Right renal pelvis (tissue), 4 donors: ENCODE measurements at regions not wholly inside any gene's neighbourhood (a gene's known extent, or its start where the extent isn't known, plus 50 kb on each side); places are given as distances from the start of the nearest gene placed in this dataset.

Experiments
- DNase-seq, 4 donors: peaks; one replicate each; pipeline ENCODE4 v3.0.0-alpha.2; 2013; ENCODE audit warnings: low read depth in 4 of 4, low spot score in 3 of 4, missing footprints in 1 of 4

GRCh38 chr1:119298687-119299303 lies 69.8 kb upstream of the HAO2 start:
- DNase-seq: no peak

- no peak for DNase-seq
Measured at GRCh38 chr1:119302011-119302410, 66.6 kb upstream of the HAO2 start.

- DNase-seq: no peak
Measured at GRCh38 chr1:119308130-119308700, 60.4 kb upstream of the HAO2 start.

GRCh38 chr1:119308806-119309205 lies 59.8 kb upstream of the HAO2 start:
- no peak for DNase-seq

GRCh38 chr1:119310301-119310700 lies 58.3 kb upstream of the HAO2 start:
- DNase-seq: no peak

- DNase-seq: no peak
Measured at GRCh38 chr1:119312500-119312899, 56.1 kb upstream of the HAO2 start.

GRCh38 chr1:119314001-119314796 lies 54.4 kb upstream of the HAO2 start:
- no peak for DNase-seq

GRCh38 chr1:119316870-119317416 lies 51.6 kb upstream of the HAO2 start:
- no peak for DNase-seq

- DNase-seq: no peak
Measured at GRCh38 chr1:119318466-119319309, 49.9 kb upstream of the HAO2 start.
